GM23338 (cell line): ENCODE measurements at regions not wholly inside any gene's neighbourhood (a gene's known extent, or its start where the extent isn't known, plus 50 kb on each side); places are given as distances from the start of the nearest gene placed in this dataset.

Experiments used
- CREB1 ChIP-seq: fragments of 250-450 bp; sonication (Bioruptor Pico); IDR thresholded peaks from 2 replicates; pipeline ENCODE4 v1.5.0; 2020; ENCODE audit warnings: low read depth, mild to moderate bottlenecking, moderate library complexity
- CTCF ChIP-seq, 2 experiments: fragments of 200-600 bp in 1 of 2; sonication (generic) in 1 of 2; conservative IDR thresholded peaks; 2 replicates each; pipeline versions ENCODE4 v1.5.1 to v1.6.1; 2016 to 2017; ENCODE audit warnings: antibody characterized with exemption in 2 of 2, low read depth in 2 of 2, mild to moderate bottlenecking in 2 of 2, moderate library complexity in 1 of 2

DNA sequence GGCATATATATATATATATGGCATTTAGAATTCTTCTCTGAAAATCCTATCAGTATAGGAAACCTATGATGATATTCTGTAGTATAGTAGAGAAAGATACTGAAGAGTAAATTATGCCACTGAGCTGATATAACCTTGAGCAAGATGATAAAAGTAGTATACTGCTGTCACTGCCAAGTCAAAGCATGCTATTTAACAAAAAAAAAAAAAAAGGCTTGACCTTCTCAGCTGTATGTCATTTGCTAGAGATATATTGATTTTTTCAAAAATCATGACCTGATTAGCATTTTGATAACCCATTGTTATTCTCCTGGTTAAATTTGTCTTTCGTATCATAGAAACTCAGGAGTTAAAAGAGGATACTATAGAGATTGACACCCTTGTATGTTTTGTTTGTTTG lies 299.4 kb downstream of the ADAMTS20 start:
- TF ChIP-seq CREB1 = no peak
- no peak for TF ChIP-seq CTCF (conservative IDR thresholded peaks at IDR 0.05; ENCODE audit: low read depth in 2 of 2)
